HUES6 (cell line): ENCODE measurements at regions not wholly inside any gene's neighbourhood (a gene's known extent, or its start where the extent isn't known, plus 50 kb on each side); places are given as distances from the start of the nearest gene placed in this dataset.

Source experiments
- H3K27ac ChIP-seq: 2 replicates; pipeline ENCODE4 v1.7.0; 2013; ENCODE audit warnings: low read depth, mild to moderate bottlenecking, low read length, inconsistent platforms
- H3K27me3 ChIP-seq: 2 replicates; pipeline ENCODE4 v1.6.1; 2013; ENCODE audit warnings: low read length; ENCODE audit not compliant: control insufficient read depth, insufficient read depth
- H3K36me3 ChIP-seq: 2 replicates; pipeline ENCODE4 v1.6.1; 2013; ENCODE audit warnings: low read length; ENCODE audit not compliant: control insufficient read depth, insufficient read depth
- H3K4me1 ChIP-seq: 2 replicates; pipeline ENCODE4 v1.6.1; 2013; ENCODE audit warnings: low read length; ENCODE audit not compliant: control insufficient read depth, insufficient read depth
- H3K4me3 ChIP-seq: 2 replicates; pipeline ENCODE4 v1.5.1; 2013; ENCODE audit warnings: low read depth, low read length
- H3K9ac ChIP-seq: one replicate; pipeline ENCODE4 v1.6.1; 2013; ENCODE audit warnings: mild to moderate bottlenecking, low read length
- H3K9me3 ChIP-seq: 2 replicates; pipeline ENCODE4 v1.6.1; 2013; ENCODE audit warnings: low read depth, low read length; ENCODE audit not compliant: control insufficient read depth, insufficient read depth

DNA sequence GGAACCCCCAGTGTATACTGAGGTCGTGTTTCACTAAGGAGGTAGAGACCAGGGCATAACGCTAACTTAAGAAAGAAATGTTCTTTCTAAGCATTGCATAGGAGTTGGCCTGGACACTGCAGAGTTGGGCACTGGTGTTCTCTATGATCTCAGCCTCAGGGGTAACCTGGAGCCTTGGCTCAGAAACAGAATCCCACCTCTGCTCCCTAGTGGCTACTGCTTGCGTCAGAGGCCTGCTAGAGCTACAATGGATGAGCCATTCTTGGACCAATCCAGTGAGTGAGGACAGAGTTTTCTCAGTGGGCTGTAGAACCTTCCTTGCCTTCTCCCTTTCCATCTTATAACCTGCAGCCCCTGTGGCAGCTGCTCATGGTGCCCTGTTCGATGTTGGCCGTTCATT is 324.4 kb upstream of the CELF4 start:
- no peaks in the 10 kb centered on the region for H3K36me3 ChIP-seq
- no peaks in the 10 kb centered on the region for H3K4me1 ChIP-seq
- H3K9ac ChIP-seq = no peak overlapping the region
- H3K27me3 ChIP-seq = no peaks in the 10 kb centered on the region
- no peak overlapping the region for H3K4me3 ChIP-seq
- H3K27ac ChIP-seq = no peak overlapping the region
- no peaks in the 10 kb centered on the region for H3K9me3 ChIP-seq

- H3K9me3 ChIP-seq = no peaks in the 10 kb centered on the region; the same call in 1 of the 2 replicates
- no peaks in the 10 kb centered on the region for H3K27me3 ChIP-seq
- peaks cover 11% of the 10 kb centered on the region; the same call in 1 of the 2 replicates for H3K4me1 ChIP-seq
- no peak overlapping the region for H3K4me3 ChIP-seq
- no peaks in the 10 kb centered on the region for H3K36me3 ChIP-seq
- no peak overlapping the region for H3K27ac ChIP-seq
- no peak overlapping the region for H3K9ac ChIP-seq
Measured at GRCh38 chr18:37874721-37875120, 309.1 kb upstream of the CELF4 start.

- Histone ChIP-seq H3K27ac (no peak overlapping the region), H3K4me1 (peaks cover 11% of the 10 kb centered on the region; the same call in 1 of the 2 replicates), H3K9me3 (no peaks in the 10 kb centered on the region; the same call in 1 of the 2 replicates), H3K9ac (no peak overlapping the region), H3K4me3 (no peak overlapping the region), H3K36me3 (no peaks in the 10 kb centered on the region), H3K27me3 (no peaks in the 10 kb centered on the region)
Measured at GRCh38 chr18:37873416-37873815, 307.8 kb upstream of the CELF4 start.

GRCh38 chr18:37872562-37872961 is 307.0 kb upstream of the CELF4 start:
- Histone ChIP-seq H3K36me3 (no peaks in the 10 kb centered on the region), H3K4me1 (peaks cover 11% of the 10 kb centered on the region; the same call in 1 of the 2 replicates), H3K27ac (no peak overlapping the region), H3K27me3 (no peaks in the 10 kb centered on the region), H3K9ac (no peak overlapping the region), H3K4me3 (no peak overlapping the region), H3K9me3 (no peaks in the 10 kb centered on the region)

GRCh38 chr18:37871561-37871960 is 306.0 kb upstream of the CELF4 start:
- H3K36me3 ChIP-seq = no peaks in the 10 kb centered on the region
- no peaks in the 10 kb centered on the region for H3K27me3 ChIP-seq
- no peak overlapping the region for H3K27ac ChIP-seq
- no peak overlapping the region for H3K9ac ChIP-seq
- no peak overlapping the region for H3K4me3 ChIP-seq
- H3K4me1 ChIP-seq = peaks cover 11% of the 10 kb centered on the region; the same call in 1 of the 2 replicates
- H3K9me3 ChIP-seq = no peaks in the 10 kb centered on the region

- H3K27me3 ChIP-seq = no peaks in the 10 kb centered on the region
- no peaks in the 10 kb centered on the region for H3K9me3 ChIP-seq
- H3K4me3 ChIP-seq = no peak overlapping the region
- no peak overlapping the region for H3K27ac ChIP-seq
- H3K9ac ChIP-seq = no peak overlapping the region
- peaks cover 11% of the 10 kb centered on the region; the same call in 1 of the 2 replicates for H3K4me1 ChIP-seq
- H3K36me3 ChIP-seq = no peaks in the 10 kb centered on the region
Measured at GRCh38 chr18:37869051-37869450, 303.5 kb upstream of the CELF4 start.

DNA sequence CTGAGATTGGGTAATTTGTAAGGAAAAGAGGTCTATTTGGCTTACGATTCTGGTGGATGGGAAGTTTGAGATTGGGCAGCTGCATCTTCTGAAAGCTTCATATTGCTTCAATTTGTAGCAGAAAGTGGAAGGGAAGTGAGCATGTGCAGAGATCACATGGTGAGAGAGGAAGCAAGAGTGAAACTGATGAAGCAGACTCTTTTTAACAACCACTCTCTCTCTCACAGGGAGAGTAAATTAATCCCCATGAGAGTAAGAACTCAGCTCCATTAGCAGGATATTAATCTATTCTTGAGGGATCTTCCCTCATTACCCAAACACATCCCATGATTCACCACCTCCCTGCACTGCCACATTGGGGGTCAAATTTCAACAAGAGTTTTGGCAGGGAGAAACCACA is 298.5 kb upstream of the CELF4 start:
- no peaks in the 10 kb centered on the region for H3K9me3 ChIP-seq
- no peaks in the 10 kb centered on the region for H3K27me3 ChIP-seq
- no peak overlapping the region for H3K4me3 ChIP-seq
- no peak overlapping the region for H3K9ac ChIP-seq
- no peak overlapping the region for H3K27ac ChIP-seq
- no peaks in the 10 kb centered on the region for H3K36me3 ChIP-seq
- H3K4me1 ChIP-seq = no peaks in the 10 kb centered on the region

DNA sequence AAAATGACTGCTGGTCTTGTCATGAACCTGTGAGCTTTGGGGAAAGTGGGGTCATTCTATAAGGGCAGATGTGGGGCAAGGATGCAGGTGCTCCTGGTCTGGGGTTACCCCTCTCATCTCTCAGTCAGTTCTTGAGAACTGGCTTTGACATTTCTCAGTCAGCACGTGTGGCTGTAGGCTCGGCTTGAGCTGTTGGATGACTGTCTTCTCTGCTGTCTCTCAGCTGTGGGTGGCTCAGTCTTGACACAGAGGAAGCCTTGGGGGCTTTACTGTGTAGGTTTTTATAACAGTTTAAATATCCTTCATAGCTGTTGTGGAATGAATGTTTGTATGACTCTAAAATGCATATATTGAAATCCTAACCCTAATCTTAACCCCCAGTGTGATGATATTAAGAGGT is 296.4 kb upstream of the CELF4 start:
- Histone ChIP-seq H3K9me3 (no peaks in the 10 kb centered on the region), H3K4me1 (no peaks in the 10 kb centered on the region), H3K4me3 (no peak overlapping the region), H3K36me3 (no peaks in the 10 kb centered on the region), H3K27me3 (no peaks in the 10 kb centered on the region), H3K9ac (no peak overlapping the region), H3K27ac (no peak overlapping the region)

DNA sequence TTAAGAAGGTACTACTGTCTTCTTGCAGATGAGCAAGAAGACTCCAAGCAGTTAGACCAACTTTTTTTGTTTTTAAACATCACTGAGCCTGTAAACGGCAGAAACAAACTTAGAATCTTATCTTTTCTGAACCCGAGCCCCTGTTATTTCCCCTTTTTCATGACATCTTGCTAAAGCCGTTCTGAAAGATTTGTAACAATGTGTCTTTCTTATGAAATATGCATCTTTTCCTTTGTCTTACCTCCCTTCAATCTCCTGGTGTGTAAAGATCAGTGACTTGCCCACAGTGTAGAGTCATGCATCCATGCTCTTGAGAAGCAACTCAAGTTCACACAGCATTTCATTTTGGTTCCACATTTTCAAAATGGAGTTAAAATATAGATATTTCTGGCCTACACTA is 288.8 kb upstream of the CELF4 start:
- Histone ChIP-seq H3K27me3 (no peaks in the 10 kb centered on the region), H3K9ac (no peak overlapping the region), H3K36me3 (no peaks in the 10 kb centered on the region), H3K4me1 (no peaks in the 10 kb centered on the region), H3K9me3 (no peaks in the 10 kb centered on the region), H3K4me3 (no peak overlapping the region), H3K27ac (no peak overlapping the region)

DNA sequence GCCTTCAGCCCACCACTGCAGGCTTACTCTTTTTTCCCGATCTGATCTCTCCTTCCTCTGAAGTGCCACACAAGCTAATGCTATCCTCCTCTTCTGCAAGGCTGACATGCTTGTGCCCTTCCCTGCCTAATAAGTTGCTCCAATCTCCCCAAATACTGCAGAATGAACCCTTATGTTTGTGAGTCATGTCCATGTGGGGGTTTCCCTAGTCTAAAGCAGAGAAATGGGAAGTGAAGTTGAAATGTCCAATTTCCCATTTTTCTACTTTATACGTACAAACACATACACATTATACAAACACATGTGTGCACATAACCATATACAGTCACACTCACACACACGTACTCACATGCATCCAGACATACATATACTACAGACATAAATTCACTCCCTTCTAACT is 288.1 kb upstream of the CELF4 start:
- Histone ChIP-seq H3K4me3 (no peak overlapping the region), H3K36me3 (no peaks in the 10 kb centered on the region), H3K9ac (no peak overlapping the region), H3K9me3 (no peaks in the 10 kb centered on the region), H3K27me3 (no peaks in the 10 kb centered on the region), H3K27ac (no peak overlapping the region), H3K4me1 (no peaks in the 10 kb centered on the region)

GRCh38 chr18:37852464-37852863 is 286.9 kb upstream of the CELF4 start:
- H3K36me3 ChIP-seq = no peaks in the 10 kb centered on the region
- no peaks in the 10 kb centered on the region for H3K27me3 ChIP-seq
- no peak overlapping the region for H3K4me3 ChIP-seq
- H3K9me3 ChIP-seq = peaks cover 4% of the 10 kb centered on the region; the same call in 1 of the 2 replicates
- no peak overlapping the region for H3K9ac ChIP-seq
- H3K4me1 ChIP-seq = no peaks in the 10 kb centered on the region
- H3K27ac ChIP-seq = no peak overlapping the region

DNA sequence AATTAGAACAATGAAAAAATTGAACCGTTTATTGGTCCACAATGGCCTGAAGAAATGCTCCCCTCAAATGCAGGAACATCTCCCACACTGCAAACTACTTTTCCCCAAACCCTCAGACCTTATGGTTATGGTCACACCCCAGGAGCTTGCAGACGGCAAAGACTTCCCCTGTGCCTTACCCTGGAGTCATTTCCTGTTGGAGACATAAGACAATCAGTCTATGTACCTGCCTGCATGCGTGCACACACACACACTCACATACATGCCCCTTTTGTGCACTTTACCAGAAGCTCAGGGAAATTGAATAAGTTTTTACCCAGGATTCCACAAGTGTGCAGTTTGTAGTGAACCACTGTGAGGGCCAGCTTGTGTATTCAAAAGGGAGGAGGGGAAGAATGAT is 281.9 kb upstream of the CELF4 start:
- H3K36me3 ChIP-seq = no peaks in the 10 kb centered on the region
- no peak overlapping the region for H3K9ac ChIP-seq
- H3K4me3 ChIP-seq = no peak overlapping the region
- peaks cover 26% of the 10 kb centered on the region for H3K4me1 ChIP-seq
- H3K9me3 ChIP-seq = peaks cover 4% of the 10 kb centered on the region; the same call in 1 of the 2 replicates
- no peak overlapping the region for H3K27ac ChIP-seq
- H3K27me3 ChIP-seq = no peaks in the 10 kb centered on the region
